GM21447 (cell line): ENCODE measurements at regions not wholly inside any gene's neighbourhood (a gene's known extent, or its start where the extent isn't known, plus 50 kb on each side); places are given as distances from the start of the nearest gene placed in this dataset.
A peak's percentile ranks its signal among the peaks of the same experiment; 100 is the strongest.

Experiments
- ATAC-seq: cut with Tn5 transposase; IDR thresholded peaks from one replicate; pipeline ENCODE4 v1.9.1; 2021; ENCODE audit not compliant: unreplicated experiment

GRCh38 chr4:102439812-102440211, 61.3 kb upstream of the NFKB1 start:
- ATAC-seq = no peak

DNA sequence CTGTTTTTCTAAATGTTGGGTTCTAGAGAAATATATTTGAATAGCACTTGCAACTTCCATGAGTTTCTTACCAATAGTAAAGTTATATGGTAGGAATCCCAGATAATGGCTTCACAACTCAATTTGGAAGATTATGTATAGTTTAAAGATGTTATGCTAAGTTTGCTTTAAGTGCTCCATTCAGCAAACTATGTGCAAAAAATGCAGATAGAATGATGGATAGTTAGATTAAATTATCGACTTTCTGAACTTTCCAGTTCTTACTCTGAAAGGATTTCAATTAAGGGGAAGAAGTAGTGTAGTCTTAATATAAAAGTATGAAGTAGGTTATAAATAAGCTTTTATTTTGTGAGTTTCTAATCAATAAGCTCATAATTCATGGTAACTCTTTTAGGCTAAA, 60.7 kb upstream of the NFKB1 start:
- ATAC-seq = no peak

DNA sequence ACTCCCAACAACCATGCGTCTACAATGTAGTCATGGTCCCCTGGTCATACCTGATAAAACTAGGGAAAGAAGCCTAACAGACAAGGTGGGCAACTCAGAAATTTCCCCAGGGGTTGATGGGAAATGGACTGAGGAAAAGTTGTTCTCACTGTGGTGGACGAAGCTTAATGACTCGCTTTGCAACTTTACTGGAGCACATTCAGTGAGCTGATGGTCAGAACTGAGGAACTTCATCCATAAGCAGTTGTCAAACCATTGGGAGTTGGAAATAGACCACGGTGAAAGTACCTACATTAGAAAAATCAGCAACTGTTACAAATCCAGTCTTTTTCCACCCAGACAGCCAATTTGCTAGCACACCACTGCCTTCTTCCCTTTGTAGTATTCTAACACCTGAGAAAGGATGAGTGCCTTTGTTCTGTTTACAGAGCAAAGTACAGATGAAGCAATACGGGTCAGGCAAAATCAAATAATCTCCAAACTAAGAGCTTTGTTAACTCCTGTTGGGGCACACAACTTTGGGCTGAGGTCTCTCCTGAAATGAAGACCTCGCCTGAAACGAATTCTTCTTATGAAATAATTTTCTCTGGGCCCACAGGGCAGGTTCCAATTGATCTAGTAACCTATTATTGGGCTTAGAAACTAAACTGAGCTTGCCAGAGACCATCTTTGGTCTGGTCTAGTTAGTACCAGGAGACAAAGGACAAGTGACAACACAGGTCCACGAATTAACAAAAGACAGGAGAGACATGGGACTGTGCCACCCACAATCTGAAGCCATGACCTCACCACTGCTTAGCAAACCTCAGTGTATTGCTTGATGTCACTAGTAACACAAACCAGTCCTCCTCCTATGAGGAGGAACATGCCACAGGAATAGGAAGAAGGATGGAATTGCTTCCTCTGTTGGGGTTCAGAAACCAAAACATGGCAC, 58.9 kb upstream of the NFKB1 start:
- ATAC-seq = no peak

GRCh38 chr4:102444752-102445151, 56.4 kb upstream of the NFKB1 start:
- ATAC-seq = no peak

DNA sequence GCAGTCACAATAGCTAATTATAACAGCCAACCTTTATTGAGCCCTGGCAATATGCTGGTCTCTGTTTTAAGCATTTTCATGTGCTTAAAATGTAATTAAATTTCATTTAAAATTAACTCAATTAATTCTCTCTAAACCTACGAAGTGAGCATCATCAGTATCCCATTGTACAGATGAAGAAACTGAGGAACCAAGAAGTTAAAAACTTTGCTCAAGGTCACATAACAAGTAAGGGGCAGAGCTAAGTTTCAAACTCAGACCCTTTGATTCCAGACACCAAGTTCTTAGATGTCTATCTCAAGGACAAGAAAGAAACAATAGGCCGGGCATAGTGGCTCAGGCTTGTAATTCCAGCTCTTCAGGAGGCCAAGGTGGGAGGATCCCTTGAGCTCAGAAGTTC, 55.9 kb upstream of the NFKB1 start:
- no peak for ATAC-seq

DNA sequence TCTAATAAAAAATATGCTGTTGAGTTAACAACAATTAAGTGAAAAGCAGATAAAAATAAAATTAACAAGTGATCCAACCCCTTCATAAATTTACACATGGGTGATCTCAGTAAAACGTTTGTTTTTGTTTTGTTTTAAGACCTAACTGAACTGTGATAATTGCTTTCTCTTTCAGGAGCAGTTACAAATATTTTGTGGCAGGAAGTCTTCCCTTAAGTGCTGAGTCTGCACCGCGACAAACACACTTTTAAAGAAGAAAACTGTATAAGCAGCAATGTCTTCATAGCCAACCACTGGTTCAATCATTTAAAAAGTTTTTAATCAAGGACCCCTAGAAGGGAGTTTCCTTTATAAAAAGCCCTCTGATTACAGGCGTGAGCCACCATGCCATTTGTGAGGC, 53.7 kb upstream of the NFKB1 start:
- ATAC-seq = no peak

GRCh38 chr4:102449751-102450352, 51.3 kb upstream of the NFKB1 start:
- ATAC-seq = peak; percentile 80

DNA sequence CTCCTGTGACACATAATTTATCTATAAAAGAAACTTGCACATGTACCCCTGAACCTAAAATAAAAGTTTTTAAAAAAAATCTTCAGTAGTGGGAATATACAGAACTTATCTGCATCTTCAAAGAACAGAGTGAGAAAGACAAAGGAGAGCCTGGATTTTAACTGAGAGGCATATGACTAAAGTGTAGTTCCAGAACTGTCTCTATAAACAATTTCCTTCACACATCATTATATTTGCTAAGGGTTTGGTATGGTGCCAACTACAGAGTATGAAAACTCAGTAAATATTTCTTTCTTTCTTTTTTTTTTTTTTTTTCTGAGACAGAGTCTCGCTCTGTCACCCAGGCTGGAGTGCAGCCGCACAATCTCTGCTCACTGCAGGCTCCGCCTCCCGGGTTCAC, 49.9 kb upstream of the NFKB1 start:
- no peak for ATAC-seq
